ENCODE measurements at regions not wholly inside any gene's neighbourhood (a gene's known extent, or its start where the extent isn't known, plus 50 kb on each side); places are given as distances from the start of the nearest gene placed in this dataset.

DNA sequence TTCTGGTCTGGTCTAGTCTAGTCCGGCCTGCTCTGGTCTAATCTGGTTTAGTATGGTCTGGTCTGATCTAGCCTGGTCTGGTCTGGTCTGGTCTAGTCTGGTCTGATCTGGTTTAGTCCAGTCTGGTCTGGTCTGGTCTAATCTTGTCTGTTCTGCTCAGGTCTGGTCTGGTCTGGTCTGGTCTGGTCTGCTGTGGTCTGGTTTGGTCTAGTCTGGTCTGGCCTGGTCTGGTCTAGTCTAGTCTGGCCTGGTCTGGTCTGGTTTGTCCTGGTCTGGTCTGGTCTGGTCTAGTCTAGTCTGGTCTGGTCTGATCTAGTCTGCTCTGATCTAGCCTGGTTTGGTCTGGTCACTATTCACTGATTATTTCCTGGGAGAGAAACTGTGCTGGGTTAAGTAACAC, 84.1 kb upstream of the PRR23E start:
- no peak for DNase-seq

DNA sequence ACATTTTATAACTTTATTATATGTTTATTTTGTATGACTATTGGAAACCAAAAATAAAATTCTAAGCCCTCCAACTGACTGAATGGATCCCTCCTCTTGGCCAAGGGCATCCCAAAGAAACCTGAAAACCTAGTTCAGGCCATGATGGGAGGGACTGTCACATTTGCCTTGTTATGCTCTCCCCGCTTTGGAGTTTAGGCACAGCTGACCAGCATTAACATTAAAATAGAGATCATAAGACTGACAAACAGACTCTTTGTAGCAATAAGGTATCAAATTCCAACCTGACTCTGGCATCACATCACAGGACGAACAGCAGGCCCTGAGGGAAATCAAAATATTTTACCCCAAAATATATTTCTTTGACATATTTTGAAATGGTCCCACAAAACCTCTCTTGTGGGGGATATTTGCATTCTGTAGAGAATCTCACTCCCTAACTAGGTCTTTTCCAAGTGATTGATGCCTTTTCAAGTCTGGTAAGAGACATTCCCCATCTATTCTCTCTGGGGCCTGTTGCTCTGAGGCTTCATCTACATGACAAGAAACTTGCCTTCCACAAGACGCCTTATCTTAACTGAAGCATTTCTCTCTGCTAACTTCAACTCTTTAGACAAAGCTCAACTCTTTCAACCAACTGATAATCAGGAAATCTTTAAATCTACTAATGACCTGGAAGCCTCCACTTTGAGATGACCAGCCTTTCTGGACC, 81.8 kb upstream of the PRR23E start:
- no peak for DNase-seq

- DNase-seq = no peak
Observed at GRCh38 chr3:127112796-127113570, 79.9 kb upstream of the PRR23E start.

DNA sequence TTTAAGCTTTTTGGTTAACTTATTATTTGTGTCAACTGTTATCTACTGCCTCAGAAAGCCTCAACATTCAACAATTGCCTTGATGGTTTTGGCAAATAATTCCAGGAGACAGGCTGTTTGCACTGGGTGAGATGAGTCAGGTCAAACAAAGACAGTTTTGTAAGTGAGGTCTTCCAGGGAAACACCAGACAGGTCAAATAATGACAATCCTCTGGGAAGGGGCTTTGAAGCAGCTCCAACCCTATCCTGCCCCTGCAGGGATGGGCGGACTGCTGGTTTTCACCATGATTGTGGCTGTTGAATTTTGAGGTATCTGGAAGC, 79.4 kb upstream of the PRR23E start:
- DNase-seq = no peak

DNA sequence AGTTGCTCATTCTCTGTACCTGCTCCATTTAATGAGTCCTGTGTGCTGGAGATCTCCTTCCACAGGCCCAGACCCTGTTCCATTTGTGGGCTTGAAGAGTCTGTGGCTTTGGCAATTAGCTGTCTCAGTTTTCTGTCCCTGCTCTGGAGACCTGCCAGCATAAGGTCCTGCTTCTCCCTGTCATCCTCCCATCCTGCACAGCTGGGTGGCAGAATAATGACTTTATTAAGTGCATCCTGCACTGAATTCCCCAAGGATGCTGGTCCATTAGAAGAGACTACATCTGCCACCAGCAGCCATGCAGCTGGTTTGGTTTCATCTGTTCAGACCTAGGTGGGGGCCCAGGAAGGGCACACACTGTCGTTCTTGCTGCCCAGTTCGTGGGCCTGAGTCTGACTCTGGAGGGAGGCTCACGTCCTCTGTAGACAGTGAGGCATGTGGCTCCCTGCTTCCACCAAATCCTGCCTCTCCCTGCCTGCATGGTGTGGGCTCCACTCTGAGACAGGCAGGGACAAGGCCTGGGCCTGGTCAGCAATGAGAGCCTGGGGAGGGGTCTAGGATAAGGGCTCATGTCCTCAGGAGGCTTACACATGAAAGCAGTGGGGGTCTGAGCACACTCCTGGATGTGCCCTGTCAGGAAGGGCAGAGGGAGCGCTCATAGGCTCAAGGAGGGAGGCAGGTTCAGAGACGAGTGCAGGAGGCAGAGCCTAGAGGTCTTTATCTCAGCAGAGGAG, 78.4 kb upstream of the PRR23E start:
- no peak for DNase-seq

DNA sequence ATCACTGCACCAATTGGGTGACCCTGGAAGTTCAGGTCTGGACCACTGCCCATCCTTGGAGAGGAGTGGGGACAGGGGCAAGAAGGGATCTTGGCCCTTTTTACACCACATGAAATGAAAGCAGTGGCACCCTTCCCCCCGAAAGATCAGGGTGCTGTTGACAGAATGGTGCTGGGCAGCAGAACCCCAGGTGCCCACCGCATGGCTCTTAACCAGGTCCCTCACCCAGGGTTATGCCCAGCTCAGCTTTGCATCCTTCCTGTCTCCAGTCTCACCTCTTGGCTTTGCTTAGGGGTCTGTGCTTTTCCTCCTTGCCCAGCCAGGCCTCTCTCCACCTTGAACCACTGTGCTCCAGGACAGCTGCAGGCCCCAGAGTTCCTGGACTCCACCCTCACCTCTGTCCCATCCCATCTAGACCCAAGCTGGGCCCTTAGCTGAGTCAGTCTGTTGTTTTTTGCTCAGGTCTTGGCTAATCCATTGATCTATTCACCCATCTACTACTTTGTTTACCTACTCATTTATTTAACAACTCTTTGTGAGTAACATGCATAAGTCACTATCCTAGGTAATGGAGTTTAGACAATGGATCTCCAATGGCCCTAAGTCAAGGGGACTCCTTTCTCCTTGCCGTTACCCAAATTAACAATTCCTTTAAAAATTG, 77.1 kb upstream of the PRR23E start:
- no peak for DNase-seq

DNA sequence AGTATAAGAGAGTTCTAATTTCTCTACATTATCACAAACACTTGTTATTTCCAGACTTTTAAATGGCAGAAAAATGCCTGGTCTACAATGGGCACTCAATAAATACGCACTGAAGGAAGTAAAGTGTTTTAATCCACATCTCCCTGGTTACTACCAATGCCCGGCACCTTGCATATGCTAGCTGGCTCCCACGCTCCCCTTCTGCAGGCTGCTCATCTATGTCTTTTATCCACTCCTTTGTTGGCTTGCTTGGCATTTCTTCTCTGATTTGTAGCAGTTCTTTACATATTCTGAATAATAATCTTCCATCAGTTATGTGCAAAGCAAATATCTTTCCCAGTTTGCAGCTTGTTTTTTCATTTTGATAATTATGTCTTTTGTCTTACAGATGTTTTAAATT, 74.6 kb upstream of the PRR23E start:
- no peak for DNase-seq

- DNase-seq = no peak
Observed at GRCh38 chr3:127119693-127120464, 73.1 kb upstream of the PRR23E start.

- no peak for DNase-seq
Observed at GRCh38 chr3:127120851-127121647, 71.9 kb upstream of the PRR23E start.

DNA sequence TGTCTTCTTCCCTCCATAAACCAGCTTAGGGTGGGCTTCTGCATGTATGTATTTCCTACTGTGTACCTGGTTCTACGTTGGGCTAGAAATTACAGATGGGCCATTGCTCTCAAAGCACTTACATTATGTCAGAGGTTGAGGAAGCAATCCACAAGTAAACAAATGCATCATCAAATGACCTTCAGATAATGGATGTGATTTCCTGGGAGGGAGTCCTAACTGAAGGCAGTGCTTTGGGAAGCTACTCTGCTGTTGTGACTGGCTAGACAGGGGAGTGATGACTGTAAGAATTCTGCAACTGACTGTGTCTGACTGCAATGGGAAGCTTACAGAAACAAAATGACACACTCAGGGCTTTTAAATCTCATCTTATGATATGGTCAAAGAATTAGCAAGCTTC, 71.0 kb upstream of the PRR23E start:
- no peak for DNase-seq

- no peak for DNase-seq
Observed at GRCh38 chr3:127123533-127123932, 69.4 kb upstream of the PRR23E start.

GRCh38 chr3:127124120-127124519, 68.8 kb upstream of the PRR23E start:
- DNase-seq = no peak

- no peak for DNase-seq
Observed at GRCh38 chr3:127131424-127132170, 61.3 kb upstream of the PRR23E start.

DNA sequence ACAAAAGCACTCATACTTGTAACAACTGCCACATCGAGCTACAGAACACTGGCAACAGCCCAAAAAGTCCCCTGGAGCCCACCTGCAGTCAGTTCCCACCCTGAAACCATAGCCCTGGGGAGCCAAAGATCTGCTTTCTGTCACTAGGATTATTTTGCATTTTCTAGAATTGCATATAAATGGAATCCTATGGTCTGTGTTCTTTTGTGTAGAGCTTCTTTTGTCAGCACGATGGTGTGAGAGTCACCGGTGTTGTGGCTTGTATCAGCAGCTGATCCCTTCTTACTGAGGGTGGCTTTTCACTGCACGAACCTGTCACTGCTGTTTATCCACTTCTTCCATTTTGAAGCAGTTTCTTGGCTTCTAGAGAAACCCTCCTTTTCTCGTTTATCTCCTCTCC, 60.1 kb upstream of the PRR23E start:
- DNase-seq = no peak

- no peak for DNase-seq
Observed at GRCh38 chr3:127133971-127134370, 59.0 kb upstream of the PRR23E start.

GRCh38 chr3:127134466-127134865, 58.5 kb upstream of the PRR23E start:
- DNase-seq = no peak

DNA sequence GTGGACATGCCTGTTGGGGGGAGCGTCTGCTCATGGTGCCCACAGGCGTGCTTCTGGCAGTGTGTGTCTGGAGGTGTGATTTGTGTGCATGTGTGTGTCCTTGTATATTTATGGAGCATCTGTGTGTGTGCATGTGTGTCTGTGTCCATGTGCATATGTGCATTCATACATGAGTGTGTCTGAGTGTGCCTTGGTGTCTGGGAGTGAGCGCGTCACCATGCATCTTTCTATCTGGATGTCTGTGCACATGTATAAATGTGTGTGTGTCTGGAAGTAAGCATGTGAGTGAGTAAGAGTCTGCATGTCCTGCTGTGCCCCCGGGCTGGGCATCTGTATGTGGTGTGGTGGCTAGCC, 58.1 kb upstream of the PRR23E start:
- DNase-seq = no peak

- no peak for DNase-seq
Observed at GRCh38 chr3:127135241-127136023, 57.5 kb upstream of the PRR23E start.

DNA sequence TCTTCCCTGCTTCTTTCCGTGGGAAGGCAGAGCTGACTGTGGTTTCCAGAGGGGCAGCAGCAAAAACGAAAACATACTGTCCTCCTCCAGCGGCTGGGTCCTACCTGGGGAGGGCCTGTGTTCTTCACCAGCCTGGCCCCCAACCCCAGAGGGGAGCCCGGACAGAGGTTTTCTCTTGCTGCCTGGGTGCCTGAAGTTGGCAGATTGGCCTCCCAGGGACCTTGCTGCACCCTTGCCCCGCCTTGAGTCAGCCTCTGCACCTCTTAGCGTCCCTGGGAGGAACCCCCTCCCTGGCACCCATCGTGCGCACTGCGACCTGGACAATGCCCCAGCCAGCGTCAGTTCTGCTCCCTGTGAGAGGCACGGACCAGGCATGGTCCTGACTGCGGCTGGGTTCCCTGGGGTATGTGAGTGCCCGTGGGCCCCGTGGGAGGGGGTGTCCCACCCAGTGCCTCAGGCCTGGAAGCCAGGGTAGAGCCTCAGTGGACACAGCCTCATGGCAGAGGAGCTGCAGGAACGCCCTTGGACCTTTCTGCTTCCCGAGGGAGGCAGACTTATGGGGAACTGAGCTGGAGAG, 56.8 kb upstream of the PRR23E start:
- no peak for DNase-seq

DNA sequence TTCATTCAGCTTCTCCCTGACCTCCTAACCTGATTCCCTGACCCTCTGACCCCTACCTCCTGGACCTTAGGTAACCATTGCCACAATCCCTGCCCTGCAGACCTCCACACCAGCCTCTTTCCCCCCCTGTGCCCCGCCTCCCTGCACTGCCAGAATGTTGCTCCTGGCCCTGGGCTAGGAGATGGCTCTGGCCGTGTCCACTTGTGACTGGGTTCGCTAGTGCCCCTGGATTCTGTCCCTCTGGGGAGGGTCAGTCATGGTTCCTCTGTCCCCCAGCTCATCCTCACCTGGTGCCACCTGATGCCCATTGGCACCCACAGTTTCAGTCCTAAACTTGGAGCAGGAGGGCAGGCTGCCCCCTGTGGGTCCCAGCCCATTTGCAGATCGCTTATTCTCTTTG, 56.2 kb upstream of the PRR23E start:
- no peak for DNase-seq

Data from activated effector memory CD4-positive, alpha-beta T cell treated with anti-CD3 and anti-CD28 coated beads, Interleukin-2, amount 50 U/mL, for 16 hours (primary cell).